Thoracic aorta (tissue), 2 donors: ENCODE measurements at regions not wholly inside any gene's neighbourhood (a gene's known extent, or its start where the extent isn't known, plus 50 kb on each side); places are given as distances from the start of the nearest gene placed in this dataset.

Experiments used
- ATAC-seq: fragments of 150-250 bp; one replicate; pipeline ENCODE4 v1.8.0; 2017; ENCODE audit warnings: low read depth; ENCODE audit not compliant: insufficient number of reproducible peaks, low FRiP score
- DNase-seq: peaks from one replicate; pipeline ENCODE4 v3.0.0-alpha.2; 2020; ENCODE audit warnings: low spot score
- H3K27ac ChIP-seq, 2 donors: fragments of 200-600 bp; sonication (generic); 1 replicate in 1 of 2; 2 replicates in 1 of 2; pipeline ENCODE4 v1.5.1; 2016; ENCODE audit warnings: mild to moderate bottlenecking in 2 of 2, moderate library complexity in 2 of 2
- H3K27me3 ChIP-seq: fragments of 200-600 bp; sonication (generic); replicated peaks from 2 replicates; pipeline ENCODE4 v1.6.0; 2016; ENCODE audit warnings: mild to moderate bottlenecking; ENCODE audit not compliant: insufficient read depth
- H3K36me3 ChIP-seq: fragments of 200-600 bp; sonication (generic); one replicate; pipeline ENCODE4 v1.5.1; 2016
- H3K4me1 ChIP-seq, 2 donors: fragments of 200-600 bp; sonication (generic); 1 replicate in 1 of 2; 2 replicates in 1 of 2; pipeline versions ENCODE4 v1.5.1 to v1.6.0; 2016; ENCODE audit warnings: low read depth in 2 of 2, mild to moderate bottlenecking in 1 of 2; ENCODE audit not compliant: control insufficient read depth in 1 of 2
- H3K4me3 ChIP-seq: fragments of 200-600 bp; sonication (generic); 2 replicates; pipeline ENCODE4 v1.5.1; 2016; ENCODE audit warnings: mild to moderate bottlenecking
- H3K9me3 ChIP-seq: fragments of 200-600 bp; sonication (generic); 2 replicates; pipeline ENCODE4 v1.5.1; 2016
- TF ChIP-seq, protein P1 (sequence below): fragments of 200-600 bp; sonication (generic); IDR thresholded peaks from one replicate; pipeline ENCODE4 v1.5.1; 2019; ENCODE audit warnings: antibody characterized with exemption

DNA sequence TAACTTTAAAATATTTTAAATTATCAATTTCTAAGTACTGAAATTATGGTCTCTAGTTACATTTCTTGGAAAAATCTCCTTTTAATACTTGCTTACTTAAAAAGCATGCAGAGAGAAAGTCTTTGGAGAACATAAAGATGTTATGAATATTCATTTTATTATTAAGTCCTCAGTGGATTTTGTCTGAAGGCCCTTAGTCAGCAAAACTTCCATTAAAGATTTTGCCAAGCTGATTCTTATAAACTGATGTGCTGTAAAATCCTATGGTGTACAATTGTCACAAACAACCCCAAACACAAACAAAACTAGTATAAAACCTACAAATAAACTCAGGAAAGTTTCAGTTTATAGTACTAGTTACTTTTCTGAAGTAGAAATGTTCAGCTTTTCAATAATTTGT lies 372.7 kb downstream of the MEI4 start:
- TF ChIP-seq, protein P1, sequence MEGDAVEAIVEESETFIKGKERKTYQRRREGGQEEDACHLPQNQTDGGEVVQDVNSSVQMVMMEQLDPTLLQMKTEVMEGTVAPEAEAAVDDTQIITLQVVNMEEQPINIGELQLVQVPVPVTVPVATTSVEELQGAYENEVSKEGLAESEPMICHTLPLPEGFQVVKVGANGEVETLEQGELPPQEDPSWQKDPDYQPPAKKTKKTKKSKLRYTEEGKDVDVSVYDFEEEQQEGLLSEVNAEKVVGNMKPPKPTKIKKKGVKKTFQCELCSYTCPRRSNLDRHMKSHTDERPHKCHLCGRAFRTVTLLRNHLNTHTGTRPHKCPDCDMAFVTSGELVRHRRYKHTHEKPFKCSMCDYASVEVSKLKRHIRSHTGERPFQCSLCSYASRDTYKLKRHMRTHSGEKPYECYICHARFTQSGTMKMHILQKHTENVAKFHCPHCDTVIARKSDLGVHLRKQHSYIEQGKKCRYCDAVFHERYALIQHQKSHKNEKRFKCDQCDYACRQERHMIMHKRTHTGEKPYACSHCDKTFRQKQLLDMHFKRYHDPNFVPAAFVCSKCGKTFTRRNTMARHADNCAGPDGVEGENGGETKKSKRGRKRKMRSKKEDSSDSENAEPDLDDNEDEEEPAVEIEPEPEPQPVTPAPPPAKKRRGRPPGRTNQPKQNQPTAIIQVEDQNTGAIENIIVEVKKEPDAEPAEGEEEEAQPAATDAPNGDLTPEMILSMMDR = no peak
- DNase-seq (no peak), ATAC-seq (no peak)
- H3K36me3 ChIP-seq = no peaks in the 10 kb centered on the region
- no peak overlapping the region for H3K27ac ChIP-seq
- H3K4me3 ChIP-seq = no peak overlapping the region
- H3K4me1 ChIP-seq = no peaks in the 10 kb centered on the region
- H3K27me3 ChIP-seq = no peaks in the 10 kb centered on the region
- no peaks in the 10 kb centered on the region for H3K9me3 ChIP-seq

DNA sequence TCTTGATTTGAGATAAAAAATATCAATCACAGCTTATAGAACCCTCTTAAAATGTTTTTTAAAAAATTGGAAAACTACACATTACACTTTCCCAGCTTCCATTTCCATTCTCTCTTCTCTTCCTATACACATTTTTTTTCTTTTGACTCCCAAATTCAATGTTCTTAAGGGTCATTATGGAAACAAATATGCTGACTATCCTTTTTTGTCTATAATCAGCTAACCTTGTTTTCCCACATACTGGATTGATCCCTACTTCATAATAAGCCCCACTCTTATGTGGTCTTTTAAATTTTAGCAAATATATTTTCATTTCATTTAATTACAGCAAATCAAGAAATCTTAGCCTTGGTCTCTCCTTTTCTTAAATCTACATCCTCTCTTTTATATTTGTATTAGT lies 378.4 kb downstream of the MEI4 start:
- Histone ChIP-seq H3K9me3 (no peaks in the 10 kb centered on the region), H3K27me3 (no peaks in the 10 kb centered on the region), H3K27ac (no peak overlapping the region), H3K4me3 (no peak overlapping the region), H3K36me3 (no peaks in the 10 kb centered on the region), H3K4me1 (no peaks in the 10 kb centered on the region)
- ATAC-seq (no peak), DNase-seq (no peak)
- TF ChIP-seq, protein P1 = no peak

DNA sequence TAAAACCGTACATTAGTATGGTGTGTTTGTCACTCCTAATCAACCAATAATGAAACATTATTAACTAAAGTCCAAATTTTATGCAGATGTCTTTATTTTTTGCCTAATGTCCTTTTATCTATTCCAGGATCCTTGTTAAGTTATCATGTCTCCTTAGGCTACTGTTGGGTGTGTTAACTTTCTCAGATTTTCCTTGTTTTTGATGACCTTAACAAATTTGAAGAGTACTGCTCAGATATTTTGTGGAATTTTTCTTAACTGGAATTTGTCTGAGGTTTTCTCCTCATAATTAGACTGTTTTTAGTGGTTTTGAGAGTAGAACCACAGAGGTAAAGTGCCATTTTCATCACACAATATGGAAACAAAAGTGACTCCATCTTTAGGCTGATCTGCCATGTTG lies 406.3 kb downstream of the MEI4 start:
- ATAC-seq = no peak
- H3K4me3 ChIP-seq = no peak overlapping the region
- TF ChIP-seq, protein P1 = no peak
- no peaks in the 10 kb centered on the region for H3K27me3 ChIP-seq
- no peak for DNase-seq
- no peaks in the 10 kb centered on the region for H3K4me1 ChIP-seq
- H3K9me3 ChIP-seq = no peaks in the 10 kb centered on the region
- H3K36me3 ChIP-seq = no peaks in the 10 kb centered on the region
- no peak overlapping the region for H3K27ac ChIP-seq

DNA sequence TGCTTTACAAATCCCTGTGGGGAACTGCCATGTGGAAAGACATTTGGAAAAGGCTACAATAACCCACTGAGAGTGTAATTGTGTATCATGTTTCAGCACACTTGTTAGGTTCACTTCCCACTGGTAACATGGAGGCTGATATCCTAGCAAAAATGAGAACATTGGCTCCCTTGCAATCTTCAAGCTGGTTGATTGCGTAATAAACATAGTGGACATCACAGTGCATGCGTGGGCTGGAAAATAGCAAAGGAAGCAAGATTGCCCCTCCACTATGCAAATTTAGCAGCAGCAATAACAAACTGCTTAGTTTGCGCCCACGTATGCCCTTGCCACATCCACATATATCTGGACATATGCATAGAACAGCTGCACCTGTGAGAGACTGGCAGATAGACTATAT lies 410.2 kb downstream of the MEI4 start:
- H3K4me3 ChIP-seq = no peak overlapping the region
- DNase-seq (no peak), ATAC-seq (no peak)
- TF ChIP-seq, protein P1 = no peak
- no peak overlapping the region for H3K27ac ChIP-seq
- no peaks in the 10 kb centered on the region for H3K36me3 ChIP-seq
- H3K4me1 ChIP-seq = no peaks in the 10 kb centered on the region
- no peaks in the 10 kb centered on the region for H3K9me3 ChIP-seq
- H3K27me3 ChIP-seq = no peaks in the 10 kb centered on the region

DNA sequence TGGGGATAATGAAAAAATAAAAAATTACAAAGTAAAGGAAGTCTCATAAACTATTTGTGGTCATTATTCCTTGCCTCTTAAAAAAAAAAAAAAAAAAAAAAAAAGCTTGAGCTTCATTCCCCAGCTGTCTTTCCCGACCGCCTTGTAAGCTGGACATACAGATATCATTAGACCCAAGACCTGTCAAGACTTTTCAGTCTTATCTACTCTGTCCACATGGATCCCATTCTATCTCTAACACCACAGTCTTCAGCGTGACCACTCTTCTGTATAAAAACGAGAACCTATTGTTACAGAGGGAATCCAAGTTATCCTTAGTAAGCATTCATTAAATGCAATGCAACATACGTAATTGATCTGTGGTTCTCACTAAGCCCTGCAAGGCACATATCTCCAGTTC lies 423.5 kb downstream of the MEI4 start:
- H3K4me3 ChIP-seq = no peak overlapping the region
- TF ChIP-seq, protein P1 = no peak
- DNase-seq (no peak), ATAC-seq (no peak)
- no peak overlapping the region for H3K27ac ChIP-seq
- H3K4me1 ChIP-seq = no peaks in the 10 kb centered on the region
- no peaks in the 10 kb centered on the region for H3K36me3 ChIP-seq
- H3K9me3 ChIP-seq = no peaks in the 10 kb centered on the region
- H3K27me3 ChIP-seq = no peaks in the 10 kb centered on the region
